Trophoblast cell (in vitro differentiated cells and primary cell): ENCODE measurements at regions not wholly inside any gene's neighbourhood (a gene's known extent, or its start where the extent isn't known, plus 50 kb on each side); places are given as distances from the start of the nearest gene placed in this dataset.
A peak's percentile ranks its signal among the peaks of the same experiment; 100 is the strongest.

Source experiments
- DNase-seq, 2 donors: peaks; one replicate each; pipeline ENCODE4 v3.0.0-alpha.2; 2016
- H2AFZ ChIP-seq: 2 replicates; pipeline ENCODE4 v1.6.1; 2013; ENCODE audit warnings: low read length, moderate library complexity, mild to moderate bottlenecking; ENCODE audit not compliant: insufficient read depth, poor library complexity
- H2AK5ac ChIP-seq: 2 replicates; pipeline ENCODE4 v1.6.1; 2013; ENCODE audit warnings: mild to moderate bottlenecking, low read length
- H2BK120ac ChIP-seq: 2 replicates; pipeline ENCODE4 v1.6.1; 2013; ENCODE audit warnings: low read length, mild to moderate bottlenecking, moderate library complexity; ENCODE audit not compliant: insufficient read depth, poor library complexity
- H2BK12ac ChIP-seq: 2 replicates; pipeline ENCODE4 v1.6.1; 2013; ENCODE audit warnings: mild to moderate bottlenecking, low read length, moderate library complexity
- H2BK5ac ChIP-seq: 2 replicates; pipeline ENCODE4 v1.6.1; 2013; ENCODE audit warnings: low read length, low read depth, moderate library complexity, mild to moderate bottlenecking; ENCODE audit not compliant: poor library complexity
- H3K14ac ChIP-seq: 2 replicates; pipeline ENCODE4 v1.6.1; 2013; ENCODE audit warnings: mild to moderate bottlenecking, low read length
- H3K18ac ChIP-seq: 2 replicates; pipeline ENCODE4 v1.6.1; 2013; ENCODE audit warnings: mild to moderate bottlenecking, low read length
- H3K23ac ChIP-seq: 2 replicates; pipeline ENCODE4 v1.6.1; 2013; ENCODE audit warnings: low read length
- H3K27ac ChIP-seq: 2 replicates; pipeline ENCODE4 v1.5.1; 2013; ENCODE audit warnings: low read depth, mild to moderate bottlenecking, inconsistent platforms, low read length, moderate library complexity
- H3K27me3 ChIP-seq: 2 replicates; pipeline ENCODE4 v1.6.1; 2013; ENCODE audit warnings: inconsistent platforms, mild to moderate bottlenecking, low read length, moderate library complexity; ENCODE audit not compliant: insufficient read depth
- H3K36me3 ChIP-seq, 2 experiments: 1 replicate in 1 of 2; 2 replicates in 1 of 2; pipeline ENCODE4 v1.6.1; 2013; ENCODE audit warnings: low read length in 2 of 2, mild to moderate bottlenecking in 2 of 2, moderate library complexity in 1 of 2; ENCODE audit not compliant: insufficient read depth in 2 of 2, control insufficient read depth in 1 of 2
- H3K4ac ChIP-seq: 2 replicates; pipeline ENCODE4 v1.6.1; 2013; ENCODE audit warnings: low read depth, mild to moderate bottlenecking, low read length, moderate library complexity
- H3K4me1 ChIP-seq, 2 experiments: 1 replicate in 1 of 2; 2 replicates in 1 of 2; pipeline ENCODE4 v1.6.1; 2013; ENCODE audit warnings: low read length in 2 of 2, mild to moderate bottlenecking in 2 of 2, moderate library complexity in 1 of 2; ENCODE audit not compliant: insufficient read depth in 2 of 2, control insufficient read depth in 1 of 2
- H3K4me2 ChIP-seq: 2 replicates; pipeline ENCODE4 v1.6.1; 2013; ENCODE audit warnings: inconsistent platforms, mild to moderate bottlenecking, low read length, moderate library complexity
- H3K4me3 ChIP-seq: 2 replicates; pipeline ENCODE4 v1.5.1; 2013; ENCODE audit warnings: mild to moderate bottlenecking, low read depth, low read length, inconsistent platforms
- H3K79me1 ChIP-seq: one replicate; pipeline ENCODE4 v1.6.1; 2013; ENCODE audit warnings: low read length
- H3K79me2 ChIP-seq: 2 replicates; pipeline ENCODE4 v1.6.1; 2013; ENCODE audit warnings: low read length, mild to moderate bottlenecking; ENCODE audit not compliant: control insufficient read depth, insufficient read depth, poor library complexity
- H3K9ac ChIP-seq: 2 replicates; pipeline ENCODE4 v1.6.1; 2013; ENCODE audit warnings: mild to moderate bottlenecking, low read length
- H3K9me3 ChIP-seq: 2 replicates; pipeline ENCODE4 v1.6.1; 2013; ENCODE audit warnings: low read depth, mild to moderate bottlenecking, control low read depth, inconsistent platforms, low read length; ENCODE audit not compliant: insufficient read depth
- H4K12ac ChIP-seq: 2 replicates; pipeline ENCODE4 v1.6.1; 2013; ENCODE audit warnings: low read depth, mild to moderate bottlenecking, low read length, moderate library complexity
- H4K8ac ChIP-seq: 2 replicates; pipeline ENCODE4 v1.6.1; 2013; ENCODE audit warnings: low read depth, mild to moderate bottlenecking, low read length, moderate library complexity
- H4K91ac ChIP-seq: one replicate; pipeline ENCODE4 v1.6.1; 2013; ENCODE audit warnings: low read depth, mild to moderate bottlenecking, low read length, moderate library complexity
- WGBS: extraction: QIAGEN DNeasy Blood & Tissue Kit; methylation state at CpG from one replicate; pipeline ENCODE4 v1.1.7; 2013; ENCODE audit warnings: missing lambda C conversion rate; ENCODE audit not compliant: insufficient read length, insufficient coverage; ENCODE audit errors: extremely low coverage; 5-methylcytosine and 5-hydroxymethylcytosine counted together

DNA sequence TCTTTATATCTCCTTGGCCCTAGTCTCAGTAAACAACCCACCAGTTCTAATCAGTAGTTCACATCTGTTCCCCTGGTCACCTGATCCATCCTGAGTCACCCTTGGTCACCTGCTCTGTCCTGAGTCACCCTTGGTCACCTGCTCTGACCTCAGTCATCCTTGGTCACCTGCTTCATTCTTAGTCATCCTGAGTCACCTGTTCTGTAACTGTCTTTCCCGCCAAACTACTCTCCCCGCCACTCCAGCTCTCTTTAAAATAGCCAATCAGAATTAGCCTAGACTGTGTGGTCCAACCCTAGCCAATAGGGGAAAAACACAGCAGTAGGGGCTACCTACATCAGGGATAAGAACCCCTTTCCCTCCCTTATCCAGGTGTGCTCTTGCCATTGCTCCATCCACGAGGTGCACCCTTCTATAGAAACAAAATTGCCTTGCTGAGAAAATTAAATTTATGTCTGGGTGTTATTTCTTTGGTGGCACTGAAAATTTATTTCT, 245.4 kb upstream of the DIO3 start:
- H3K79me2 ChIP-seq = peaks cover 1% of the 10 kb centered on the region
- DNase-seq = peak; percentile 78 to 81
- no peaks in the 10 kb centered on the region for H3K27me3 ChIP-seq
- H3K18ac ChIP-seq = no peak overlapping the region
- WGBS = no CpG with 5 or more reads among the region's 3 CpGs
- H3K27ac ChIP-seq = no peak overlapping the region
- H3K4ac ChIP-seq = no peak overlapping the region
- H3K9me3 ChIP-seq = peaks cover 6% of the 10 kb centered on the region
- no peak overlapping the region for H4K91ac ChIP-seq
- H4K8ac ChIP-seq = no peak overlapping the region
- H2BK12ac ChIP-seq = no peak overlapping the region
- H3K4me1 ChIP-seq = peaks cover 0 to 2% of the 10 kb centered on the region in 2 experiments
- no peak overlapping the region for H3K14ac ChIP-seq
- no peak overlapping the region for H2AFZ ChIP-seq
- H3K4me2 ChIP-seq = no peak overlapping the region
- no peak overlapping the region for H2BK120ac ChIP-seq
- H3K4me3 ChIP-seq = no peak overlapping the region
- H2AK5ac ChIP-seq = no peak overlapping the region
- no peak overlapping the region for H4K12ac ChIP-seq
- peaks cover under 1% of the 10 kb centered on the region for H3K79me1 ChIP-seq
- no peak overlapping the region for H3K23ac ChIP-seq
- H3K36me3 ChIP-seq = peaks cover 0 to 2% of the 10 kb centered on the region in 2 experiments
- H2BK5ac ChIP-seq = no peak overlapping the region
- H3K9ac ChIP-seq = no peak overlapping the region

DNA sequence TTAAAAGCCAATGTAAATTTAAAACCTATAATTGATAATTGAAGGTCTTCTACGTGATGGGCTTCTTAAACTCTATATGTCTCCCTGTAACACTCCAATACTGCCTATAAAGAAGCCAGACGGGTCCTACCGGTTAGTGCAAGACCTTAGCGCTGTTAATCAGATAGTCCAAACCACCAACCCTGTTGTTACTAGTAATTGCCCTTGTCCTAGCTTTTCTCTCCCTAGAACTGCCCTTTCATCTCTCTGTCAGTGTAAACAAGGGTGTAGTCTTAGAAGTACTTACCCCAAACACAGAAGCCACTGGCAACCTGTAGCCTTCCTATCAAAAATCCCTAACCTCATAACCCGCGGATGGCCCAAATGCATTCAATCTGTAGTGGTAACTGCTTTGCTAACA, 243.0 kb upstream of the DIO3 start:
- H3K79me2 ChIP-seq = peaks cover 1% of the 10 kb centered on the region
- H2BK120ac ChIP-seq = no peak overlapping the region
- DNase-seq = peak in 1 of 2 donors; percentile 48
- no peak overlapping the region for H3K14ac ChIP-seq
- H3K9ac ChIP-seq = no peak overlapping the region
- peaks cover 6% of the 10 kb centered on the region for H3K9me3 ChIP-seq
- no peak overlapping the region for H3K18ac ChIP-seq
- H2AK5ac ChIP-seq = no peak overlapping the region
- no peak overlapping the region for H2BK5ac ChIP-seq
- no peak overlapping the region for H4K8ac ChIP-seq
- no peaks in the 10 kb centered on the region for H3K27me3 ChIP-seq
- peaks cover 2% of the 10 kb centered on the region for H3K79me1 ChIP-seq
- H3K4ac ChIP-seq = no peak overlapping the region
- H4K12ac ChIP-seq = no peak overlapping the region
- H3K36me3 ChIP-seq = peaks cover 0 to 2% of the 10 kb centered on the region in 2 experiments
- H3K4me1 ChIP-seq = peaks cover 2% of the 10 kb centered on the region in 2 experiments
- no peak overlapping the region for H3K4me3 ChIP-seq
- H3K4me2 ChIP-seq = no peak overlapping the region
- H3K23ac ChIP-seq = no peak overlapping the region
- no peak overlapping the region for H2AFZ ChIP-seq
- H3K27ac ChIP-seq = peak overlapping the region; percentile 64
- no peak overlapping the region for H2BK12ac ChIP-seq
- no CpG with 5 or more reads among the region's 6 CpGs for WGBS
- H4K91ac ChIP-seq = no peak overlapping the region

DNA sequence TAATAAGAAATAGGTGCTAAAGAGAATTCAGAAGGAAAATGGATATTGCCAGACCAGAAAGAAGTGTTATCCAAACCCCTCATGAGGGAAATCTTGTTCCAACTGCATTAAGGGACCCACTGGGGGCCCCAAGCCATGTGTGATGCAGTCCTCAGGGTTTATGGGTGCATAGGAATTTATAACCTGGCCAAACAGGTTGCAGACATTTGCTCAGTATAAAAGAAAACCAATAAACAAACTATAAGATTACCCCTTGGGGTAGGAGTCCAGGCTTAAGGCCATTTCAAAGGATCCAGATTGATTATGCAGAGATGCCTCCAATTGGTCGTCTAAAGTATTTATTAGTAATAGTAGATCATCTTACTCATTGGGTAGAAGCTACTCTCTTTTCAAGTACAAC, 240.9 kb upstream of the DIO3 start:
- no peak overlapping the region for H2AFZ ChIP-seq
- peaks cover 10% of the 10 kb centered on the region for H3K9me3 ChIP-seq
- H3K9ac ChIP-seq = no peak overlapping the region
- no peak overlapping the region for H3K4me2 ChIP-seq
- H2AK5ac ChIP-seq = no peak overlapping the region
- H2BK12ac ChIP-seq = peak overlapping the region; percentile 66
- H3K4me1 ChIP-seq = peaks cover 2% of the 10 kb centered on the region in 2 experiments
- WGBS = no CpG with 5 or more reads among the region's 1 CpG
- peaks cover 1% of the 10 kb centered on the region for H3K79me2 ChIP-seq
- no peak overlapping the region for H4K12ac ChIP-seq
- no peak overlapping the region for H4K8ac ChIP-seq
- no peak for DNase-seq
- no peak overlapping the region for H3K4me3 ChIP-seq
- no peak overlapping the region for H2BK5ac ChIP-seq
- H2BK120ac ChIP-seq = no peak overlapping the region
- H3K27me3 ChIP-seq = no peaks in the 10 kb centered on the region
- H3K36me3 ChIP-seq = peaks cover 2% of the 10 kb centered on the region in 2 experiments
- no peak overlapping the region for H4K91ac ChIP-seq
- H3K18ac ChIP-seq = no peak overlapping the region
- H3K27ac ChIP-seq = no peak overlapping the region
- no peak overlapping the region for H3K14ac ChIP-seq
- no peak overlapping the region for H3K4ac ChIP-seq
- H3K79me1 ChIP-seq = peaks cover 2% of the 10 kb centered on the region
- no peak overlapping the region for H3K23ac ChIP-seq

DNA sequence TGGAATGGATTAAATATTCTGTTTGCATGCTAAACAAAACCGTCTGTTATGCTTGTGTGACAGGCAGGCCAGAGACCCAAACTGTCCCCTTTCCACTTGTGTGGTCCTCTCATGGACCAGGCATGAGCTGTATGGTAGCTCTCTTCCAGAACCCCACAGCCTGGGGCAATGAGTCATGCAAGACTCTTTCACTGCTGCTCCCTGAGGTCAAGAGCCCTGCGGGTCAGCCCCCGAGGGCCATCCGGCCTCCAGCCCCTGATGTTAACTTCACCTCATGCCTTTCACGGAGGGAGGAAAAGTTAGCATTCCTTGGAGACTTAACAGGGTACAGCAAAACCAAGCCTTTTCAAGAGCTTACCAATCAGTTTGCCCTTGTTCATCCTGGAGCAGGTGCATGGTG, 239.1 kb upstream of the DIO3 start:
- DNase-seq = peak; percentile 18 to 54
- no peak overlapping the region for H2AFZ ChIP-seq
- no peak overlapping the region for H2BK120ac ChIP-seq
- no peak overlapping the region for H3K4me3 ChIP-seq
- H2AK5ac ChIP-seq = no peak overlapping the region
- H3K4ac ChIP-seq = no peak overlapping the region
- H3K79me1 ChIP-seq = peaks cover 2% of the 10 kb centered on the region
- H3K14ac ChIP-seq = no peak overlapping the region
- H3K79me2 ChIP-seq = peaks cover 1% of the 10 kb centered on the region
- H4K8ac ChIP-seq = no peak overlapping the region
- no peak overlapping the region for H3K27ac ChIP-seq
- H3K23ac ChIP-seq = no peak overlapping the region
- peaks cover 0 to 2% of the 10 kb centered on the region in 2 experiments for H3K36me3 ChIP-seq
- peaks cover 4% of the 10 kb centered on the region for H3K9me3 ChIP-seq
- H4K12ac ChIP-seq = no peak overlapping the region
- no peak overlapping the region for H3K9ac ChIP-seq
- no peaks in the 10 kb centered on the region for H3K27me3 ChIP-seq
- H2BK12ac ChIP-seq = no peak overlapping the region
- H3K4me2 ChIP-seq = no peak overlapping the region
- no peak overlapping the region for H2BK5ac ChIP-seq
- no peak overlapping the region for H4K91ac ChIP-seq
- H3K4me1 ChIP-seq = peaks cover 2% of the 10 kb centered on the region in 2 experiments
- WGBS = no CpG with 5 or more reads among the region's 5 CpGs
- H3K18ac ChIP-seq = no peak overlapping the region
